ENCODE measurements at regions not wholly inside any gene's neighbourhood (a gene's known extent, or its start where the extent isn't known, plus 50 kb on each side); places are given as distances from the start of the nearest gene placed in this dataset.

GRCh38 chr3:25040748-25041147 lies 387.3 kb upstream of the RARB start:
- H3K9me3 ChIP-seq: no peaks in the 10 kb centered on the region
- H3K27me3 ChIP-seq: no peaks in the 10 kb centered on the region
- TF ChIP-seq POLR2A (IDR thresholded peaks at IDR 0.05) (no peak), POLR2AphosphoS5 (IDR thresholded peaks at IDR 0.05; ENCODE audit: insufficient read depth in 1 of 2, low read depth in 1 of 2) (no peak), CTCF (IDR thresholded peaks at IDR 0.05) (no peak)
- no peak for DNase-seq (ENCODE audit: extremely low spot score in 2 of 2)
- no peaks in the 10 kb centered on the region for H3K36me3 ChIP-seq
- intact Hi-C loops (cut with DNase I): no loop called here
- H3K27ac ChIP-seq: no peak overlapping the region
- H3K4me1 ChIP-seq: peaks cover 39% of the 10 kb centered on the region
- no peak overlapping the region for H3K4me3 ChIP-seq

GRCh38 chr3:25041871-25042584 lies 386.0 kb upstream of the RARB start:
- Histone ChIP-seq H3K4me1 (peaks cover 28% of the 10 kb centered on the region), H3K27ac (no peak overlapping the region), H3K9me3 (no peaks in the 10 kb centered on the region), H3K27me3 (no peaks in the 10 kb centered on the region), H3K4me3 (no peak overlapping the region), H3K36me3 (no peaks in the 10 kb centered on the region)
- DNase-seq (ENCODE audit: extremely low spot score in 2 of 2): no peak
- no peak for TF ChIP-seq POLR2AphosphoS5 (IDR thresholded peaks at IDR 0.05; ENCODE audit: insufficient read depth in 1 of 2, low read depth in 1 of 2)
- no peak for TF ChIP-seq POLR2A (IDR thresholded peaks at IDR 0.05)
- TF ChIP-seq CTCF (IDR thresholded peaks at IDR 0.05): no peak
- intact Hi-C loops (cut with DNase I): no loop called here

- intact Hi-C loops (cut with DNase I): no loop called here
- Histone ChIP-seq H3K27me3 (no peaks in the 10 kb centered on the region), H3K36me3 (no peaks in the 10 kb centered on the region), H3K9me3 (no peaks in the 10 kb centered on the region), H3K4me1 (peaks cover 16% of the 10 kb centered on the region), H3K27ac (no peak overlapping the region), H3K4me3 (no peak overlapping the region)
- TF ChIP-seq CTCF (IDR thresholded peaks at IDR 0.05) (no peak), POLR2A (IDR thresholded peaks at IDR 0.05) (no peak), POLR2AphosphoS5 (IDR thresholded peaks at IDR 0.05; ENCODE audit: insufficient read depth in 1 of 2, low read depth in 1 of 2) (no peak)
- DNase-seq (ENCODE audit: extremely low spot score in 2 of 2): no peak
Observed at GRCh38 chr3:25043177-25043576, 384.9 kb upstream of the RARB start.

- Histone ChIP-seq H3K4me3 (no peak overlapping the region), H3K27me3 (no peaks in the 10 kb centered on the region), H3K27ac (no peak overlapping the region), H3K9me3 (no peaks in the 10 kb centered on the region), H3K4me1 (peaks cover 10% of the 10 kb centered on the region), H3K36me3 (no peaks in the 10 kb centered on the region)
- TF ChIP-seq POLR2AphosphoS5 (IDR thresholded peaks at IDR 0.05; ENCODE audit: insufficient read depth in 1 of 2, low read depth in 1 of 2) (no peak), POLR2A (IDR thresholded peaks at IDR 0.05) (no peak), CTCF (IDR thresholded peaks at IDR 0.05) (no peak)
- intact Hi-C loops (cut with DNase I): no loop called here
- no peak for DNase-seq (ENCODE audit: extremely low spot score in 2 of 2)
Observed at GRCh38 chr3:25043749-25044148, 384.3 kb upstream of the RARB start.
